Activated CD8-positive, alpha-beta memory T cell treated with anti-CD3 and anti-CD28 coated beads, Interleukin-2, amount 50 U/mL, for 1 hour (primary cell): ENCODE measurements at regions not wholly inside any gene's neighbourhood (a gene's known extent, or its start where the extent isn't known, plus 50 kb on each side); places are given as distances from the start of the nearest gene placed in this dataset.

ENCODE experiments used
- DNase-seq: peaks from one replicate; pipeline ENCODE4 v3.0.0-alpha.2; 2020; ENCODE audit errors: extremely low read depth

DNA sequence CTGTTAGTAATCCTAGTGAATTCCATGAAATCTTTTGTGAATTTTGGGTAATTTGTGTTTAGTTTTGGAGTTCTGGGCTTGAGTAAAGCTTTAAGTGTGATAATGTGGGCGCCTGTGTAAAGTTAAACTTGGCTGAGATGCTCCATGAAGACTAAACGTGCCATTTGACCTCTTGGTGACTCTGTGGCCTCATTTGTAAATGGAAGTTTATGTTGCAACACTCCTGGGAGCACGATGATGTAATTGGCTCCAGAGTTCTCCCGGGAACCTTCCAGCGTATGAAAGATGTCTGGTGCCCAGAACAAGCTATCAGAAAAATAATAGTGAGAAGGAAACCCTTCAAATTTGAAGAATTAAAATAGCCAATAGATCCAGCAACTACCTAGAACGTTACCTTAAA, 981.2 kb downstream of the TLE4 start:
- no peak for DNase-seq

DNA sequence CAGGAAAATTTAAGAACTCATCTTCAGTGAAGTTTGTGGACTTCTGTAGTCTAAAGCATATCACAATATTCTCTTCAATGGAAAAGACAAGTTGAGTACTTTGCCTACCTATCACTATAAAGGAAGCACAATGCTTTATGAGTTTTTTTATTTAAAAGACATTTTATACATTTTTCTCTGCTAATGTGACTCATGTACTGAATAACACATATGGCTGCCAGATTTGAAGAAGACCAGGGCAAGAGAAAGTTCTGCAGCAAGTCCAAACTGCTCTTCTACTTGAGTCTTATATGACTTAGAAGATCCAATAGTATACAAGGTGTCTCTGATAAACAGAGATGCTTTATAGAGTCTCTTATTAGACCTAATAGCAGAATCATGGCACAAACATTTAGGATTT, 978.4 kb downstream of the TLE4 start:
- no peak for DNase-seq

DNA sequence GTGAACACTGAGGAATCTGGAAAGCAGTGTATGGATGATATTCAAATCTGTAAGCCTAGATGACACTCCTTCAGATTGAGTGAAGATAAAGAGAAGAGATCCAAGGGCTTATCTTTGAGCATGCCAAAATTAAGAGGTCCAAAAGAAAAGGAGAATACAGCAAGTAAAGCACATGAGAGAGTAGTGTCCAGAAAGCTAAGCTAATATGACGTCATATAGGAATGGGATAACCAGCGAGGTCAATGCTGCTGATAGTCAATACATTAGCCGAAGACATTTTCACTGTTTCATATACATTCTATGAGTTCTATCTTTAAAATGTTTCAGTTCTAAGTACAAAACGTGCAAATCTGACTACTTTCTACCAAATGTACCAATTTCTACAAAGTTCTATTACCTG, 975.8 kb downstream of the TLE4 start:
- no peak for DNase-seq

DNA sequence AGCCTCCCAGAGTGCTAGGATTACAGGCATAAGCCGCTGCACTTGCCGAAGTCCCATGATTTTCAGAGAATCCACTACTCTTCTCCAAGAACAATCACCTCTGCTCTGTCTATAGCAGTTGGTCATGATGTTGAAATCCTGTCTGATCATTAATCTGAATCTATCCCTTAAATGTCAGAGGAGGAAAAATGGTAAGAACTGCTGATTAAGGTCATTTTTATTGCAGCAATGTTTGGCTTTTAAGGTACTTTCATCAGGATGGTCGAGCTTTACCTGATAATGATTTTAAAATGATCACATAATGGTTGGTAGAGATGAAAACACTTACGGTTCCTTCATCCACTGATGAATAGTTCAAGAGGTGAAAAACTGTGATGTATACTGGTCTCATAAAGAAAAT, 968.6 kb downstream of the TLE4 start:
- no peak for DNase-seq

DNA sequence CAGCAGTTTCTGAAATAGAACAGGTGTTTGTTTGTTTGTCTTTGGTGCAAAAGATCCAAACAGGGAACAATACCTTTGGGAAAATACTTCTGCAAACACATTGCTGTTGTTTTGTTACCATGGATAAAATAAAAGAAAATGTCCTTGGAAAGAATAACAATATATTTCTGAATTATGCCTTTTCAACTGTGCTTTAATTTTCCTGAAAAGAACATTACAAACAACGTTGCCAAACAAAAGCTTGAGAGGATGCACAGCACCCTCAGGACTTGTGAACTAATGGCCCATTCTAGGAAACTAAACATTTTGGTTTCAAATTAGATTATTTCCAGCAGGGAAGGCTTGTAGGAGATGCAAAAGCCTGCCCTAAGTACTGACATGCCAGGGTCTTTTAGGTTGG, 967.2 kb downstream of the TLE4 start:
- DNase-seq: no peak

DNA sequence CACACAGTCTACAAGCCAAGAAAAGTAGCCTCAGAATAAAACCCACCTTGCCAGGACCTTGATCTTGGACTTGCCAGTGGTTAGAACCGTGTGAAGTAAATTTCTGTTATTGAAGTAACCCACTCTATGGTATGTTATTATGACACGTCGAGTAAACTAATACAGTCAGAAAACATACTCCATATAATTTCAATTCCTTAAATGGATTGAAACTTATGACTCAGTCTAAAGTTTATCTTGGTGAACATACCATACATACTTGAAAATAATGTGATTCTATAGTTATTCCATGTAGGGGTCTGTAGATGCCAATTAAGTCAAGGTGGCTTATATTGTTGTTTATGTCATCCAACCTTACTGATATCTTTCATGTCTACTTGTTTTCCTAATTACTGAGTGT, 950.7 kb downstream of the TLE4 start:
- DNase-seq: no peak

DNA sequence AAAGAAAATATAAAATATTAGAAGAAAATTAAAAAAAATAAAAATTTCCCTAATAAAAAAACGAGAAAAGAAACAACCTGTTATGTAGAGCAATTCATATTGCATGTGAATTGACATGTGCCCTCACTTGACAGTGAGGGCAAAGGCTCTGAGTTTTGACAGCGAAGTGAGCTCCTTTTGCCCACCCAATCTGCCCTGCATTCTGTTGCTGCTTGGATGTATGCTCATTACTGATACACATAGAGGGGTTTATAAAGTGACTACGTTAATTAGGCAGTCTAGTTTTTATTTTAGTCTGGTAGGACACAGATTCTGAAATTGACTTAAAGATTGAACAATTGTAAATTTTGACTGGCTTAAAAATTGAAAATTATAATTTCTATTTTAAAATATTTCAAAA, 949.4 kb downstream of the TLE4 start:
- no peak for DNase-seq

DNA sequence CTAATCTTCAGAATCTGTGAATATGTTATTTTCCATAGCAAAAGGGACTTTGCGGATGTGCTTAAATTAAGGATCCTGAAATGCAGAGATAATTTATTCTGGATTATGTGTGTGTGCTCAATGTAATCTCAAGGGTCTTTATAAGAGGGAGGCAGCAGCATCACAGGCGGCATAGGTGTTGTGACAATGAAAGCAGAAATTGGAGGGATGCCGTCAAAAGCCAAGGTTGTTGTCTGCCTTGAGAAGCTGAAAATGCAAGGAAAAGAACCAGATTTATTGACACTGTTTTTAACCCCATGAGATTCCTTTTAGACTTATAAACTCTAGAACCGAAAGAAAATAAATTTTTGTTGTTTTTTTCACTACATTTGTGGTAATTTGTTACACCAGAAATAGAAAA, 948.5 kb downstream of the TLE4 start:
- DNase-seq: no peak

DNA sequence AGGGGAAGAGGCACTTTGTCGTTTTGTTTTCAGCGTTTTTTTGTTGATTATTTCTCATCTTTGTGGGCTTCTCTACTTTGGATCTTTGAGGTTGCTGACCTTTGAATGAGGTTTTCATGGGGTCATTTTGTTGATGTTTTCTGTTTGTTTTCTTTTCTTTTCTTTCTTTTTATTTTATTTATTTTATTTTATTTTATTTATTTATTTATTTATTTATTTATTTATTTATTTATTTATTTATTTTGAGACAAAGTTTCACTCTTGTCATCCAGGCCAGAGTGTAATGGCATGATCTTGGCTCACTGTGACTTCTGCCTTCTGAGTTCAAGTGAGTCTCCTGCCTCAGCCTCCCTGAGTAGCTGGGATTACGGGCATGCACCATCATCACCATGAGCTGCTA, 946.7 kb downstream of the TLE4 start:
- DNase-seq: no peak

DNA sequence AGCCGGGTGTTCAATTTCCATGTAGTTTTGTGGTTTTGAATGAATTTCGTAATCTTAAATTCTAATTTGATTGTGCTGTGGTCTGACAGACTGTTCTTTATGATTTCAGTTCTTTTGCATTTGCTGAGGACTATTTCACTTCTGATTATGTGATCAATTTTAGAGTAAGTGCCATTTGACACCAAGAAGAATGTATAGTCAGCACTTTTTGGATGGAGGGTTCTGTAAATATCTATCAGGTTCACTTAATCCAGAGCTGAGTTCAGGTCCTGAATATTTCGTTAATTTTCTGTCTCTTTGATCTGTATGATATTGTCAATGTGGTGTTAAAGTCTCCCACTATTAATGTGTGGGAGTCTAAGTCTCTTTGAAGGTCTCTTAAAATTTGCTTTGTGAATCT, 944.9 kb downstream of the TLE4 start:
- no peak for DNase-seq

DNA sequence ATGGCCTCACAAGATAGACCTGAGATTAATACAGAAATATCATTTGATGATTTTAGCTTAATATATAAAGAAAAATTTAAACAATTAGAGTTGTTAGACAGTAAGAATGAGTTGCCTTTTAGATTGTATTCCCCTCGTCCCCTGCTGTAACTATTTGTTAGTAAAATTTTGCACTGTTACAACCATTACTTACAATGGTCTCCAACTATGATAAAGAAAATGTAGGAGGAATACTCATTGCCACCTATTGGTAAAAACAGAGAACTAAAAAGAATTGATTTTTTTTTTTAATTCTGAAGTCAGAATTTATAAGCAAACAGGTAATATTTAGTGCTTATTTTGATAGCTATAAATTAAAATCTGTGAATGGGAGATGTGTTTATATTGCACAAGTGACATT, 937.6 kb downstream of the TLE4 start:
- DNase-seq: no peak

DNA sequence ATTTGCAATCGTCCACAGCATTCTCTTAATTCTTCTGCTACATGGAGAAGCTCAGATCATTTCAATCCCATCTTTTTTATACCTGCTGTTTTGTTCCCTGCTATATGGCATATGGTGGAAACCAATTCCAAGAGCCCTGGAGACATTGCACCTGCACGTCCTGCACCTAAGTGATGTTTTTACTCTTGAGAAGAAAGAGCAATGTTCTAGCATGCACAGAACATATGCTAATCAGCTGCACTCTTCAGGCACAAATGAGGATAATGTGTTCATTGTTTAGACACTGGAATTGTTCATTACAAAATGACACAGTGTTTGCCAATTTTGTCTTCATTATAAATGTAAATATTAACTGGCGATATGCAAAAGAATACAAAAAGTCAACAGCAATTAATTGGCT, 935.8 kb downstream of the TLE4 start:
- DNase-seq: no peak

DNA sequence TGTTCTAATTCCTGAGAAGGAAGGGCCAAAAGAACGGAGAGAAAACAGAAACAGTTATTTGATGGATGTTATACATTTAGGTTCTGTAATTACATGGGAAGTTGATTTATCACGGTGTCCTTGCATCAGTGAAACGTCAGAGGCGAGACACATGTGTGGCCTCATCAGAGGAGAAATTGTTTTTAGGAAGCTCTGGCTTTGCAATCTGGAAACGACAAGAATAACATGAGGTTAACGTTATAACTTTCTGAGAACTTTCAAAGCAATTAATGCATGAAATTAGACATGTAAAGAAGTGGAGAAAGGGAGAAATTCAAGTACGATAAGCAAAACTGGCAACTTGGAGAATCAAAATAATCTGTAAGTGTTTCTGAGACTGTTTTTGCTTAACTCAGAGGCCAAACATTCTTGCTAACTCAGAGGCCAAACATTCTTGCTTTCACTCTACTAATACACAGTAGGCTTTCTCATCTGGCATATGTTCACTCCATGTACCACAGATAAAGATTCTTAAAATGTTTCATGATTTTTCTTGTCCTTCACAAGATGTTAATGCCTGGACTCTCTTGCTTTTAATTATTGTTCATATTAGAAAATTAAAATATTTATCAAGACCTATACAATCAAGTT, 933.0 kb downstream of the TLE4 start:
- no peak for DNase-seq

DNA sequence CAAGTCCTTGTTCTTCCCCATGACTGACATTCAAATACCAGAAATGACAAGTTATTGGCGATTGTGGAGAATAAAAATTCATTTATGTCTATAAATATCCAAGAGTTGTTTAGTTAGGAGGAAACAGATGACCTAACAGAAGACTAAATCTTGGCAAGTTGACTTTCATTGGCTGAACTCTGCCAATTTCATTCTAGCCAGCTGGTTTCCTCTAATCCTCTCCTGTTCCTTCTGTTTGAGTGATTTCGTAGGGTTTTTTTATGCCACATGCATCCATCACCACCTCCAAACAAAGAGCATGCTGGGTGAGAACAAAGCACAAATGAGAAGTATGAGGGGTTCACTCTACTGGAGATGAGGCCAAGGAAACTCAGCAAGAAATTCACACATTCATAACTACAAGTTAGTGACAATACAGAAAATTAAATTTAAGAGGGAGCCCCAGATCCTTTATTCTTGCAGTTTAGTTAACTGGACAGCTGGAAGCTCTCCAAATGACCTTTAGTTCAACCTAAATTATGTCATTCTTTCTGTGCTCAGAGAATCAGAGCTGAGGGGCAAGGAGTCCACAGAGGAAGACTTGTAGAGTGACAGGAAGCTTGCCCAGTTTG, 932.0 kb downstream of the TLE4 start:
- DNase-seq: no peak

DNA sequence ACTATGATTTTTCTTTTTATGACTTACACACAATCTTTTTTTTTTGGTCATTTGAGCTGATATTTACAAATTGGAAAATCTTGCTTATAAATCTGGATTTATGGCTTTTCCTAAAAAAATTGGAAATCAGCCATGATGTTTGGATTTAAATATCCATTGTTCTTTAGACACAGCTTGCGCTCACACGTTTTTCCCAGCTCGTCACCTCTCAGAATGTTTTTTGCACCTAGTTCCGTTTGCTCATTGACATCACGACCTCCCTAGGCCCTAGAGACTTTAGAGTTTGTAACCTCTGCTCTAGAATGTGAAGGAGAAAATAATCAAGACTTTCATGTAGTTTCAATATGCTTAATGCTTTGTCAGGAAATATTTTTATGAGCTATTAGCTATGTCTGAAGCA, 930.5 kb downstream of the TLE4 start:
- no peak for DNase-seq

DNA sequence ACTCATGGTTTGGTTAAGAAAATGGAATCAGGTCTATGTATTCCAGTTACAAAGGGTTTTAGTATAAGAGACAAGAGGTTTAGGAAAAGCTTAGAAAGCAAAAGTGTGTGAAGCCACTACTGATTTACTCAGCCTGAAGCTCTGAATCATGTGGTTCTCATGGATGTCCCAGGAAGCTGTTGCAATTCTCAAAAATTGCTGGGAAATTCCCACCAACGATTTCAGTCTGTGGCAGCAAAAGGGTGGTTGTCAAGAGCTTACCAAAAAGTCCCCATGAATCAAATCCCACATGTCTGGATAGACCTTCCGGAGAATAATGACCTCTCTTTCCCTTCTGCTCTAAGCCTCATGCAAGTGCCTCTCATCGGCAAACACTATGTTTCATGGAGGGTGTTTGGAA, 929.9 kb downstream of the TLE4 start:
- DNase-seq: no peak

DNA sequence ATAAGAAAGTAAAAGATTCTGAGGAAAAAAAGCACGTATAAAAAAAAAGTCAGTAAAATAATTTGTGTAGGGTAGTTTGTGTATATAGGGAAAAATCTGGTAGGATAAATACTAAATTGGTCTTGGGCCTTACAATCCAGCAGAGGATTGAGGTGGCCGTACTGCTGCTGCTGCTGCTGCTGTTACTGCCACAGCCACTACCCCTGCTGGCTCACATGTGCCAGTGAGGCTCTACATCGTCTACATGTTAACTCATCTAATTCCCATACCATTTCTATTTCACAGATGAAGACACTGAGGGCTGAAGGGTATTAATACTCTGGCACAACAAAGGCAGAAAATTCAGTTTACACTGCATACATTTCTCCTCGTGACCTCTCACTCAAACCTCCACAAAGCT, 928.5 kb downstream of the TLE4 start:
- no peak for DNase-seq

DNA sequence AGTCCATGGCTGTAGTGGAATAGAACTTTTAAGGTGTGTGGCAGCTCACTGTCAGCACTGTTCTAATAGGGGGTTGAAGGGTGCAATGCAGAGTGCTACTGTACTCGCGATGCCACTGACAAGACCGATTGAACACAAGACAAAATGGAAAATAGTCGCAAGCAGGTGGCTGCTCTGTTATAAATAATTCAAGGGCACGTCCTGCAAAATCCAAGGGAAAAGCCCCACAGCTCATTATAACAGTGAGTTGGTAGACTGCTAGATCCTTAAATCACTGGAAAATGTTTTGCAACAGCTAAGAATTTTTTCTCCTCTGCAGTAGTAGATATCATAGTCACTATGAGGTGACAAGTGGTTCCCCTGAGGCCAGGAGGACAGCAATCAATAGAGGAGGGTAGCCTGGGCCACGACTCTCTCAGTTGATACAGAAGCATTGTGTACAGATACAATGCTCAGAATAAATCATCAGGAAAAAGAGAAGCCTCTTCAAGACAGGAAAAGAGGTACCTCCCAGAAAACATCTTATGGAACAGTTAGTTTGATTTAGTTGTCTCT, 926.3 kb downstream of the TLE4 start:
- no peak for DNase-seq

DNA sequence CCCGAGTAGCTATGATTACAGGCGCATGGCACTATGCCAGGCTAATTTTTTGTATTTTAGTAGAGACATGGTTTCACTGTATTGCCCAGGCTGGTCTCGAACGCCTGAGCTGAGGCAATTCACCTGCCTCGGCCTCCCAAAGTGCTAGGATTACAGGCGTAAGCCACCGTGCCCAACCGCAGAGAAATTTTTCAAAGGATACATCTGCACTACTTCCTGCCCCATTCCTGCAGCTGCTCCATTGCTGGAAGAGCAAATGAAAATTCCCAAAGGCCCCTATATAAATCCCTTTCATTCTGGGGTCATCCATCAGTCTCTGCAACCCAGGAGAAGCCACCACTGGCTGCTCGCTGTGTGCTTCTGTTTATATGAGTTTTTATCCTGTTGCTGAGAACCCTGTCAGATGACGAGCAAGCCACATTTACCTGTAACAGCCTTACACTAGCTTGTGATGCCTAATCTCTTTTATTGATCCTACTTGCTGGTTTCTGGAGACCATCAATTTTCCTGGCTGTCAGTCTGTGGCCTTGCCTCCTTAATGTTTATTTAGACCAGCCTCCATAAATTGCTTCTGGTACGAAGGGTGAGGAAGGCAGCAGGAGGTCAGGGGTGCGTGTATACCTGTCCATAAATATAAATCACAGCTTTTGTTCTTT, 925.3 kb downstream of the TLE4 start:
- DNase-seq: no peak

DNA sequence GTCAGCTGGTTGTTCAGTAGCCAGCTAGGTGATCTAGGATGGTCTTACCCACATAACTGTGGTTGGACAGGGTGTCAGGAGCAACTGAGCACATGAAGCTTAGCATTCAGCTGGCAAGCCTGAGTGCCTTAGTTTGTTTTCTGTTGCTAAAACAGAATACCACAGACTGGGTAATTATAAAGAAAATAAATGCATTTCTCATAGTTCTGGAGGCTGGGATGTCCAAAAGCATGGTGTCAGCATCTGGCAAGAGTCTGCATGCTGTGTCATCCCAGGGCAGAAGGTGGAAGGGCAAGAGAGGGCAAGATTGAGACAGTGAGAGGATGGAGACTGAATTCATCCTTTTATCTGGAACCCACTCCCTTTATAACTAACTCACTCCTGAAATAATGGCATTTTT, 921.5 kb downstream of the TLE4 start:
- no peak for DNase-seq

DNA sequence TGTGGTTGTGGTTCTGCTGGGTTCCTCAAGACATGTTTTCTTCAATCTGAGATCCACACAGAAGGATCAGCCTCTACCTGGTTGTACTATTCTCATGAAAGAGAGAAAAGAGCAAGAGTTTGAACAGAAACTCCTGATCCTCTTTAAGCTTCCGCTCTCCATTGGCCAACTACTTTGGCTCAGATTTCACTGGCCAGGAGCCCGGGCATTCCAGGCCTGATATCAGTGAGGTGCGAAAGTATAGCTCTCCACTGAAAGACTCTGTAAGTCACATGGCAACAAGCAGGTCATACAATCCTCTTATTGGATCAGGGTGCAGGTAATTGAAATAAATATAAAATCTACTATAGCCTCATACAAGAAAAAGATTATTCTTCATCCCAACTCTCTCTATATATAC, 920.5 kb downstream of the TLE4 start:
- DNase-seq: no peak

DNA sequence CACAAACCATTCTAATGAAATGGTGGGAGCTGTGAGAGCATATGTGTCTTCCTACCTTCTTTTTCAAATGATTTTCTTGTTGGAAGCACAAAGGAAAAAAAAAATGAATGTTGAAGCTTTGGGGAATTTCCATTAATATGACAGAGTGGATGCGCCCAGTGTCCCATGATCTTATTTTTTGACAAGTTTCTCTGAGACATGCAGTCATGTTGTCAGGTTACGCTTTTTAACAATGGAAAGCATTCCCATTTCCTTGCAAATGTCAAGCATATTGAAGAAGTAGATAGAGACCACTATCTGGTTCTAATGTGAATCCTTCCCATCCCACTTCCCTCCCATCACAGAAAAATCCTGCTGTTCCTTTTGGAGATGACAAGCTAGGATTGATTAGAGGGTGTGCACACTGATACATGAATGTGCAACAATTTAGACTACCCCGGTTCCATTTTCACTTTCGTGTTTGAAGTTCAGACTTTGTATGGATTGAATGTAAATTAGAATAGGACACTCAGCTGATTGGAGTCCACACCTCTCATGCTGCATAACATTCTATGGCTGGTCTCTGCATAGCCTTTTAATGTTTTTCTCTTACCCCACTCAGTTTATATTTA, 919.4 kb downstream of the TLE4 start:
- DNase-seq: no peak

DNA sequence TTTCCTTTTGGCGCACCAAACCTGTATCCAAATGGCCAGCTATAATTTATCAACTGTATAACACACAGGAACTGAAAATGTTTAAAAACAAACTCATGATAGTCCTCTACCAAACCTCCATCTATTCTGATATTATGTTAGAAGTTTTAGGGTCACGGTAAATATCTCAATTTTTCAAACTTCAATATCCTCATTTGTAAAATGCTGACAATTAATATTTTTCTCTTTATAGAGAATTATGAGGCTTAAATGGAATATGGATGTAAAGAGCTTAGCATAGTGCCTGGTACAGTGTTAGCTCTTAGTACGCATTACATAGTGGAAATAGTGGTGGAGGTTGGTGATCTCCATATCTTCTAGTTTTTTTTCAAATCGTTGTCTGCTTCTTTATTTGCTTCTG, 917.6 kb downstream of the TLE4 start:
- DNase-seq: no peak
